Keratinocyte (primary cell): ENCODE measurements at regions not wholly inside any gene's neighbourhood (a gene's known extent, or its start where the extent isn't known, plus 50 kb on each side); places are given as distances from the start of the nearest gene placed in this dataset.

Source experiments
- DNase-seq: peaks from one replicate; pipeline ENCODE4 v3.0.0-alpha.2; 2011; ENCODE audit warnings: low read depth, missing footprints, low spot score
- FAIRE-seq: peaks from 2 replicates; lab custom pipeline; 2011; peaks lifted over from hg19 to GRCh38; lab: Jason Lieb, UNC
- H2AFZ ChIP-seq: 2 replicates; pipeline ENCODE4 v1.6.0; 2012; ENCODE audit warnings: low read length, control low read depth, inconsistent platforms; ENCODE audit not compliant: control insufficient read depth
- H3K27ac ChIP-seq: 2 replicates; pipeline ENCODE4 v1.5.1; 2011; ENCODE audit warnings: low read length; ENCODE audit not compliant: control insufficient read depth, insufficient read depth
- H3K27me3 ChIP-seq: 3 replicates; pipeline ENCODE4 v1.6.0; 2011; ENCODE audit warnings: low read length; ENCODE audit not compliant: control insufficient read depth, insufficient read depth; ENCODE audit errors: extremely low read depth
- H3K36me3 ChIP-seq, 2 experiments: 2 replicates in 1 of 2; 3 replicates in 1 of 2; pipeline ENCODE4 v1.5.1; 2011; ENCODE audit warnings: low read length in 2 of 2, mild to moderate bottlenecking in 1 of 2; ENCODE audit not compliant: control insufficient read depth in 2 of 2, insufficient read depth in 2 of 2; ENCODE audit errors: extremely low read depth in 1 of 2
- H3K4me1 ChIP-seq: 3 replicates; pipeline ENCODE4 v1.5.1; 2011; ENCODE audit warnings: low read length; ENCODE audit not compliant: control insufficient read depth, insufficient read depth; ENCODE audit errors: extremely low read depth
- H3K4me2 ChIP-seq: 3 replicates; pipeline ENCODE4 v1.6.0; 2011; ENCODE audit warnings: low read depth, low read length; ENCODE audit not compliant: control insufficient read depth, insufficient read depth; ENCODE audit errors: extremely low read depth
- H3K4me3 ChIP-seq, 3 experiments: fragments of 200-600 bp in 1 of 3; sonication (generic) in 1 of 3; 2 replicates in 2 of 3; 3 replicates in 1 of 3; pipeline ENCODE4 v1.5.1; 2011 to 2016; ENCODE audit warnings: low read length in 3 of 3, mild to moderate bottlenecking in 3 of 3, control low read depth in 2 of 3, inconsistent platforms in 1 of 3, low read depth in 1 of 3, mixed read lengths in 1 of 3, mixed run types in 1 of 3, moderate library complexity in 1 of 3; ENCODE audit not compliant: control insufficient read depth in 2 of 3, insufficient read depth in 2 of 3; ENCODE audit errors: extremely low read depth in 1 of 3
- H3K79me2 ChIP-seq: 2 replicates; pipeline ENCODE4 v1.6.0; 2012; ENCODE audit warnings: low read length; ENCODE audit not compliant: control insufficient read depth, insufficient read depth
- H3K9ac ChIP-seq: 3 replicates; pipeline ENCODE4 v1.6.0; 2011; ENCODE audit warnings: low read length; ENCODE audit not compliant: control insufficient read depth, insufficient read depth; ENCODE audit errors: extremely low read depth
- H3K9me1 ChIP-seq: 3 replicates; pipeline ENCODE4 v1.6.0; 2011; ENCODE audit warnings: low read length; ENCODE audit not compliant: control insufficient read depth, insufficient read depth; ENCODE audit errors: extremely low read depth
- H3K9me3 ChIP-seq: 2 replicates; pipeline ENCODE4 v1.5.1; 2012; ENCODE audit warnings: low read depth, low read length; ENCODE audit not compliant: control insufficient read depth
- H4K20me1 ChIP-seq: 3 replicates; pipeline ENCODE4 v1.6.0; 2011; ENCODE audit warnings: low read length; ENCODE audit not compliant: control insufficient read depth, insufficient read depth; ENCODE audit errors: extremely low read depth
- EZH2 ChIP-seq: IDR thresholded peaks from one replicate; pipeline ENCODE4 v1.6.1; 2012; ENCODE audit warnings: inconsistent platforms, mild to moderate bottlenecking, low read length, moderate library complexity
- dilution Hi-C: fragments of 300-500 bp; cut with MboI; formaldehyde crosslinking; loops from one replicate; pipeline ENCODE4 v1.7.0; 2020; ENCODE audit warnings: low sequenced_read_pairs; ENCODE audit not compliant: extremely low pct_ligation_motif_present
- TF ChIP-seq, protein P1 (sequence below), 3 experiments: IDR thresholded peaks in 1 of 3; conservative IDR thresholded peaks in 1 of 3; optimal IDR thresholded peaks in 1 of 3; 2 replicates in 2 of 3; 3 replicates in 1 of 3; pipeline versions ENCODE3 to v1.5.1; 2011; ENCODE audit warnings: low read length in 3 of 3, mild to moderate bottlenecking in 3 of 3, moderate library complexity in 2 of 3, control low read depth in 1 of 3, inconsistent platforms in 1 of 3; ENCODE audit not compliant: insufficient read depth in 2 of 3; ENCODE audit errors: extremely low read depth in 1 of 3

GRCh38 chr16:19948186-19949104, 63.8 kb upstream of the GPRC5B start:
- FAIRE-seq (no peak), DNase-seq (no peak)
- Histone ChIP-seq H3K27ac (no peak overlapping the region), H3K27me3 (no peaks in the 10 kb centered on the region), H3K9me1 (no peaks in the 10 kb centered on the region), H3K4me1 (no peaks in the 10 kb centered on the region), H2AFZ (no peak overlapping the region), H3K9ac (no peak overlapping the region), H3K79me2 (no peaks in the 10 kb centered on the region), H3K36me3 (no peaks in the 10 kb centered on the region), H4K20me1 (no peaks in the 10 kb centered on the region), H3K4me2 (no peak overlapping the region), H3K4me3 (no peak overlapping the region), H3K9me3 (no peaks in the 10 kb centered on the region)
- dilution Hi-C loops, result no loop called here
- TF ChIP-seq, protein P1, sequence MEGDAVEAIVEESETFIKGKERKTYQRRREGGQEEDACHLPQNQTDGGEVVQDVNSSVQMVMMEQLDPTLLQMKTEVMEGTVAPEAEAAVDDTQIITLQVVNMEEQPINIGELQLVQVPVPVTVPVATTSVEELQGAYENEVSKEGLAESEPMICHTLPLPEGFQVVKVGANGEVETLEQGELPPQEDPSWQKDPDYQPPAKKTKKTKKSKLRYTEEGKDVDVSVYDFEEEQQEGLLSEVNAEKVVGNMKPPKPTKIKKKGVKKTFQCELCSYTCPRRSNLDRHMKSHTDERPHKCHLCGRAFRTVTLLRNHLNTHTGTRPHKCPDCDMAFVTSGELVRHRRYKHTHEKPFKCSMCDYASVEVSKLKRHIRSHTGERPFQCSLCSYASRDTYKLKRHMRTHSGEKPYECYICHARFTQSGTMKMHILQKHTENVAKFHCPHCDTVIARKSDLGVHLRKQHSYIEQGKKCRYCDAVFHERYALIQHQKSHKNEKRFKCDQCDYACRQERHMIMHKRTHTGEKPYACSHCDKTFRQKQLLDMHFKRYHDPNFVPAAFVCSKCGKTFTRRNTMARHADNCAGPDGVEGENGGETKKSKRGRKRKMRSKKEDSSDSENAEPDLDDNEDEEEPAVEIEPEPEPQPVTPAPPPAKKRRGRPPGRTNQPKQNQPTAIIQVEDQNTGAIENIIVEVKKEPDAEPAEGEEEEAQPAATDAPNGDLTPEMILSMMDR (optimal IDR thresholded peaks at IDR 0.05 in 1 of 3, IDR thresholded peaks at IDR 0.05 in 1 of 3, conservative IDR thresholded peaks at IDR 0.05 in 1 of 3; ENCODE audit: extremely low read depth in 1 of 3, insufficient read depth in 2 of 3, low read length in 3 of 3), result no peak
- no peak for TF ChIP-seq EZH2

- Histone ChIP-seq H3K4me1 (no peaks in the 10 kb centered on the region), H3K9me1 (no peaks in the 10 kb centered on the region), H3K36me3 (no peaks in the 10 kb centered on the region), H2AFZ (no peak overlapping the region), H3K9ac (no peak overlapping the region), H3K4me3 (no peak overlapping the region), H3K27me3 (no peaks in the 10 kb centered on the region), H3K27ac (no peak overlapping the region), H4K20me1 (no peaks in the 10 kb centered on the region), H3K9me3 (no peaks in the 10 kb centered on the region), H3K4me2 (no peak overlapping the region), H3K79me2 (no peaks in the 10 kb centered on the region)
- TF ChIP-seq EZH2, result no peak
- TF ChIP-seq, protein P1 (optimal IDR thresholded peaks at IDR 0.05 in 1 of 3, IDR thresholded peaks at IDR 0.05 in 1 of 3, conservative IDR thresholded peaks at IDR 0.05 in 1 of 3; ENCODE audit: extremely low read depth in 1 of 3, insufficient read depth in 2 of 3, low read length in 3 of 3), result no peak
- dilution Hi-C loops, result no loop called here
- no peak for DNase-seq
- no peak for FAIRE-seq
These were observed 61.3 kb upstream of the GPRC5B start for GRCh38 chr16:19945934-19946333.
